IPS-18a (cell line): ENCODE measurements at regions not wholly inside any gene's neighbourhood (a gene's known extent, or its start where the extent isn't known, plus 50 kb on each side); places are given as distances from the start of the nearest gene placed in this dataset.
A peak's percentile ranks its signal among the peaks of the same experiment; 100 is the strongest.
"Not testable (repeated sequence)": the region's sequence is repeated elsewhere in the genome, so short reads cannot be mapped to it uniquely, and the experiment has no call there.

ENCODE experiments used
- H3K27ac ChIP-seq: one replicate; pipeline ENCODE4 v1.5.1; 2013; ENCODE audit warnings: low read length
- H3K27me3 ChIP-seq: one replicate; pipeline ENCODE4 v1.6.1; 2013; ENCODE audit warnings: mild to moderate bottlenecking, low read length; ENCODE audit not compliant: control insufficient read depth, insufficient read depth
- H3K36me3 ChIP-seq: one replicate; pipeline ENCODE4 v1.6.1; 2013; ENCODE audit warnings: low read depth, low read length; ENCODE audit not compliant: control insufficient read depth
- H3K4me1 ChIP-seq: one replicate; pipeline ENCODE4 v1.6.1; 2013; ENCODE audit warnings: low read depth, low read length; ENCODE audit not compliant: control insufficient read depth
- H3K4me3 ChIP-seq: one replicate; pipeline ENCODE4 v1.5.1; 2013; ENCODE audit warnings: low read length
- H3K9ac ChIP-seq: one replicate; pipeline ENCODE4 v1.6.1; 2013; ENCODE audit warnings: mild to moderate bottlenecking, low read length, moderate library complexity
- H3K9me3 ChIP-seq: one replicate; pipeline ENCODE4 v1.6.1; 2013; ENCODE audit warnings: low read depth, low read length; ENCODE audit not compliant: control insufficient read depth

- peaks cover 22% of the 10 kb centered on the region for H3K4me1 ChIP-seq
- H3K9ac ChIP-seq, H3K4me3 ChIP-seq, H3K9me3 ChIP-seq, H3K36me3 ChIP-seq, H3K27me3 ChIP-seq, H3K27ac ChIP-seq: not testable (repeated sequence)
Measured at GRCh38 chrX:13155550-13155949, 111.1 kb upstream of the FAM9C start.

DNA sequence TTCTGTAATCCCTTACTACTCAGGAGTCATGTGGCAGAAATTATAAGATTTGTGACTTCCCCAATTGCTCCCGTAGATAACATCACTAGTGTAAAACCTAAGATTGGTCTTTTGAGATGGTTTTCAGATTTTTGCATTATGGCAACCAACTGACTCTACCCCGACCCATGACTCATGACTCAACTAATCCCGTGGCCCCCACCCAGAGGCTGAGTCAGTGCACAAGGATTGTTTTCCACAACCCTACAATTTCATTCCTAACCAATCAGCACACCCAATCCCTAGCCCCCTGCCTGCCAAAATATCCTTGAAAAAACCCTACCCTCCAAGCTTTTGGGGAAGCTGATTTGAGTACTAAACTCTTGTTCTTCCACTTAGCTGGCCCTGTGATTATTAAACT lies 109.4 kb upstream of the FAM9C start:
- H3K27ac ChIP-seq: no peak overlapping the region
- no peak overlapping the region for H3K4me3 ChIP-seq
- no peak overlapping the region for H3K9ac ChIP-seq
- H3K9me3 ChIP-seq: no peaks in the 10 kb centered on the region
- H3K36me3 ChIP-seq: no peaks in the 10 kb centered on the region
- peaks cover 22% of the 10 kb centered on the region for H3K4me1 ChIP-seq
- H3K27me3 ChIP-seq: peaks cover 12% of the 10 kb centered on the region

- Histone ChIP-seq H3K9me3 (no peaks in the 10 kb centered on the region), H3K4me3 (peak overlapping the region; percentile 14), H3K9ac (peak overlapping the region; percentile 38), H3K27ac (peak overlapping the region; percentile 46), H3K36me3 (no peaks in the 10 kb centered on the region), H3K4me1 (peaks cover 22% of the 10 kb centered on the region), H3K27me3 (peaks cover 24% of the 10 kb centered on the region)
Measured at GRCh38 chrX:13152518-13153185, 108.2 kb upstream of the FAM9C start.

GRCh38 chrX:13151828-13152517 lies 107.6 kb upstream of the FAM9C start:
- Histone ChIP-seq H3K9ac (peak overlapping the region; percentile 38), H3K4me3 (peak overlapping the region; percentile 14), H3K27ac (peak overlapping the region; percentile 46), H3K4me1 (peaks cover 27% of the 10 kb centered on the region), H3K36me3 (no peaks in the 10 kb centered on the region), H3K9me3 (no peaks in the 10 kb centered on the region), H3K27me3 (peaks cover 29% of the 10 kb centered on the region)

- Histone ChIP-seq H3K27ac (no peak overlapping the region), H3K4me1 (peaks cover 32% of the 10 kb centered on the region), H3K9me3 (peaks cover 4% of the 10 kb centered on the region), H3K4me3 (no peak overlapping the region), H3K27me3 (peaks cover 40% of the 10 kb centered on the region), H3K36me3 (no peaks in the 10 kb centered on the region), H3K9ac (no peak overlapping the region)
Measured at GRCh38 chrX:13149702-13150350, 105.4 kb upstream of the FAM9C start.

DNA sequence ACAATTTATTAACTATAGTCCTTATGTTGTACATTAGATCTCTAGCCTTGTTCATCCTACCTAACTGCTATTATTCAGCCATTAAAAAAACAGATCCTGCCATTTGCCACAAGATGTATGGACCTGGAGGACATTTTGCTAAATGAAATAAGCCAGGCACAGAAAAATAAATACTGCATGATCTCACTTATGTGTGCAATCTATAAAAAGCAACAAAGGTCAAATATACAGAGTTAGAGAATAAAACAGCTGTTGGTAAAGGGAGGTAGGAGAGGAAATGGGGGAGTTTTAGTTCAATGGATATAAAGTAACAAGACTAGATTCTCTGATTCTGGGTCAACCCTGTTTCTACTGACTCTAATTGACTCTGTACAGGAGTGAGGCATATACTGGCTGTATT lies 103.3 kb upstream of the FAM9C start:
- Histone ChIP-seq H3K36me3 (no peaks in the 10 kb centered on the region), H3K27ac (no peak overlapping the region), H3K4me3 (no peak overlapping the region), H3K9me3 (peaks cover 4% of the 10 kb centered on the region), H3K27me3 (peaks cover 42% of the 10 kb centered on the region), H3K4me1 (peaks cover 31% of the 10 kb centered on the region), H3K9ac (no peak overlapping the region)

DNA sequence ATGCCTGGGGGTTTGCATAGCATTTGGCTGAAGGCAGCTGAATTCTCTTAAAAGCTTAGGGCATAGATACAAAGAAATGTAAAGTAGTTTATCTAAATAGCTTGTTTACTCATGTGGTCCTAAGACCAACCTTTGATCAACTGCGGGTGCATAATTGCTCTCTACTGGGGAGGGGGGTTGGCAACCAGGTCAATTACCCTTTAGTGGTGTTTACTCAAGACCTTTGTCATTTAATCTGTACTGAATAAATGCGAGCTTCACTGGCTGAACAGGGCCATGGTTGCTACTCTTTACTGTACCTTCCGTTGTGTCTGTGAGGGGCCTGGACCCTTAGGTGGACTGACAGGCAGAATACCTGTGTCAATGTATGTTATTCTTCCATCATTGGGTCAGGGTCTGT lies 102.7 kb upstream of the FAM9C start:
- Histone ChIP-seq H3K4me1 (peaks cover 26% of the 10 kb centered on the region), H3K9me3 (peaks cover 4% of the 10 kb centered on the region), H3K27me3 (peaks cover 42% of the 10 kb centered on the region), H3K27ac (no peak overlapping the region), H3K9ac (no peak overlapping the region), H3K36me3 (no peaks in the 10 kb centered on the region), H3K4me3 (no peak overlapping the region)

GRCh38 chrX:13144927-13145655 lies 100.7 kb upstream of the FAM9C start:
- Histone ChIP-seq H3K27me3 (peaks cover 42% of the 10 kb centered on the region), H3K4me3 (no peak overlapping the region), H3K9me3 (peaks cover 4% of the 10 kb centered on the region), H3K9ac (no peak overlapping the region), H3K36me3 (no peaks in the 10 kb centered on the region), H3K27ac (no peak overlapping the region), H3K4me1 (peaks cover 12% of the 10 kb centered on the region)

- H3K27me3 ChIP-seq: peaks cover 21% of the 10 kb centered on the region
- H3K27ac ChIP-seq: no peak overlapping the region
- H3K4me3 ChIP-seq: no peak overlapping the region
Measured at GRCh38 chrX:13142891-13143290, 98.5 kb upstream of the FAM9C start.

GRCh38 chrX:13140007-13140406 lies 95.6 kb upstream of the FAM9C start:
- Histone ChIP-seq H3K4me1 (peaks cover 3% of the 10 kb centered on the region), H3K27ac (no peak overlapping the region), H3K4me3 (no peak overlapping the region), H3K36me3 (no peaks in the 10 kb centered on the region), H3K27me3 (peaks cover 4% of the 10 kb centered on the region), H3K9ac (no peak overlapping the region), H3K9me3 (no peaks in the 10 kb centered on the region)

More at GRCh38 chrX:13142891-13143290, 98.5 kb upstream of the FAM9C start:
- Histone ChIP-seq H3K4me1 (peaks cover 12% of the 10 kb centered on the region), H3K9ac (no peak overlapping the region), H3K36me3 (no peaks in the 10 kb centered on the region), H3K9me3 (peaks cover 4% of the 10 kb centered on the region)

DNA sequence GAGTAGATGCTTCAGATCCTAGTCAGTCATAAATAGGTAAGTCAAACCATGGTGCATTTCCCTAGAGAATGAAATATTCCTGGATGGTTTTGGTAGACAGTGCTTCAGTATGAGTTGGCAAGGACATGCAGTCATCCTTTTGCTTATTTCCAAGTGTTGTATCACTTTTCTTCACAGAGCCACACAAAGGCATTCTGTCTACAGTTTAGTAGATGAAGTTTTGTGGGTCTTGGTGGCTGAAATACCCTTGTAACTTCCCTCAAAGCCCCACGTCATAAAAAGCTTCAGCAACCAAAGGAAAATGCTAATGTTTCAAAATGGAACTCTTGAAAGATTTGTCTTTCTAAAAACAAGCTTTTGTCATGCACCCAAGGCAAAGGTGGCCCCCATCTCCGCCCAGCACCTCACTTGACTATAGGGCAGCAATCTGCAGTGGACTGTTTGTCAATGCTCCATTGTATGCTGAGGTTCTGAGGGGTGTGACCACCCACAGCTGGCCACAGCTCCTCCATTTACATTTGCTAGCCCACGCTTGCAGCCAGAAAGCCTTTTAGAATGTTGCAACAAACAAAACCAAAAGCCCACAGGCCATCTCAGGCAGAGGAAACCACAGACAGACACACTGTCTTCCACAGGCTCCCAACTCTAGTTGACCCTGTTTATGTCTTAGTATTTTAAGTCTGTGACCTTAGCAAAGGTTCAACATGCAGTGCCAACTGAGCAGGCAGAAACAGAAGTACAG lies 87.1 kb upstream of the FAM9C start:
- Histone ChIP-seq H3K9ac (no peak overlapping the region), H3K27me3 (no peaks in the 10 kb centered on the region), H3K9me3 (no peaks in the 10 kb centered on the region), H3K4me3 (no peak overlapping the region), H3K27ac (no peak overlapping the region), H3K36me3 (no peaks in the 10 kb centered on the region), H3K4me1 (peaks cover 8% of the 10 kb centered on the region)
